Mucosa of descending colon (tissue), 3 donors: ENCODE measurements at regions not wholly inside any gene's neighbourhood (a gene's known extent, or its start where the extent isn't known, plus 50 kb on each side); places are given as distances from the start of the nearest gene placed in this dataset.
A peak's percentile ranks its signal among the peaks of the same experiment; 100 is the strongest.
"Not testable (repeated sequence)": the region's sequence is repeated elsewhere in the genome, so short reads cannot be mapped to it uniquely, and the experiment has no call there.

Experiments used
- ATAC-seq: fragments of 200-7000 bp; cut with Tn5 transposase; one replicate; pipeline ENCODE4 v1.9.1; 2020; ENCODE audit warnings: mild to moderate bottlenecking, moderate library complexity
- DNase-seq, 3 donors: peaks; one replicate each; pipeline ENCODE4 v3.0.0-alpha.2; 2020
- H3K36me3 ChIP-seq: fragments of 200-600 bp; one replicate; pipeline ENCODE4 v1.8.0; 2021; ENCODE audit warnings: low read depth, mild to moderate bottlenecking
- H3K4me1 ChIP-seq: fragments of 200-600 bp; one replicate; pipeline ENCODE4 v1.8.0; 2021; ENCODE audit warnings: low read depth, mild to moderate bottlenecking
- H3K4me3 ChIP-seq: fragments of 200-600 bp; one replicate; pipeline ENCODE4 v1.8.0; 2021; ENCODE audit warnings: mild to moderate bottlenecking
- H3K9me3 ChIP-seq: fragments of 200-600 bp; one replicate; pipeline ENCODE4 v1.8.0; 2021; ENCODE audit warnings: mild to moderate bottlenecking
- CTCF ChIP-seq: fragments of 200-600 bp; IDR thresholded peaks from one replicate; pipeline ENCODE4 v1.8.0; 2022; ENCODE audit warnings: antibody characterized with exemption, mild to moderate bottlenecking
- intact Hi-C, 2 donors: fragments of 100-400 bp; cut with DNase I in 1 of 2; cut with micrococcal nuclease in 1 of 2; formaldehyde crosslinking; loops; one replicate each; pipeline versions ENCODE4 v1.11.0 to v1.11.1; 2022; cut with DNase I, micrococcal nuclease
- donor health status: DM: no; HTN: no; CAD: no; lungs with moderate emphysema.
- donor health status: DM: no; HTN: no; CAD: no.
- donor health status: DM: no; HTN: yes; CAD: no.

DNA sequence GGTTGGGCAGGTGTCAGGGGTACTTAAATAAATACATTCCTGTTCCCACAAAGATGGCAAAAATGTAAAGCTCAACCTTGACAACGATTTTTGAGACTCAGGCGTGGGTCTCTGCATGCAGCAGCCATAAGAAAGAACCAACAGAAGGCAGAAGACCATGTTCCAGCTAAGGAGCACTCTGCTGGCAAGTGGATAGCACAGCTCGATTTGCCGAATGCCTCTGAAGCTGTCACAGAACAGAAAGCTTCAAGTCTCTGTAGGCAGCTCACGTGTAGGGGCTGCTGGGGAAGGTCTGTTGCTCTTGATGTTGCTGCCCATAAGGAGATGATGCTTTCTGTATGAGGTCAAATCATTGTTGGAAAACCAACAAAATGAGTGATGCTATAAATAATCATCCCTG is 119.6 kb upstream of the GRIN3A start:
- intact Hi-C loops: no loop called here
- H3K9me3 ChIP-seq: no peaks in the 10 kb centered on the region
- no peak for ATAC-seq

GRCh38 chr9:101849102-101849707 is 110.8 kb upstream of the GRIN3A start:
- Histone ChIP-seq H3K36me3 (no peaks in the 10 kb centered on the region), H3K4me1 (peaks cover 21% of the 10 kb centered on the region), H3K9me3 (no peaks in the 10 kb centered on the region), H3K4me3 (no peak overlapping the region)
- no peak for TF ChIP-seq CTCF
- ATAC-seq: peak; percentile 97
- intact Hi-C loops: no loop called here
- DNase-seq: peak in 1 of 3 donors; percentile 37

More for the DNA sequence above, 119.6 kb upstream of the GRIN3A start:
- no peaks in the 10 kb centered on the region for H3K4me1 ChIP-seq
- no peak overlapping the region for H3K4me3 ChIP-seq
- no peak for DNase-seq
- no peak for TF ChIP-seq CTCF
- no peaks in the 10 kb centered on the region for H3K36me3 ChIP-seq

- peak; percentile 70 for ATAC-seq
- no peaks in the 10 kb centered on the region for H3K36me3 ChIP-seq
- TF ChIP-seq CTCF: no peak
- no peak overlapping the region for H3K4me3 ChIP-seq
- intact Hi-C loops: no loop called here
- DNase-seq: peak in 1 of 3 donors; percentile 68
- peaks cover 21% of the 10 kb centered on the region for H3K4me1 ChIP-seq
- no peaks in the 10 kb centered on the region for H3K9me3 ChIP-seq
These were observed 110.1 kb upstream of the GRIN3A start for GRCh38 chr9:101848485-101848919.

DNA sequence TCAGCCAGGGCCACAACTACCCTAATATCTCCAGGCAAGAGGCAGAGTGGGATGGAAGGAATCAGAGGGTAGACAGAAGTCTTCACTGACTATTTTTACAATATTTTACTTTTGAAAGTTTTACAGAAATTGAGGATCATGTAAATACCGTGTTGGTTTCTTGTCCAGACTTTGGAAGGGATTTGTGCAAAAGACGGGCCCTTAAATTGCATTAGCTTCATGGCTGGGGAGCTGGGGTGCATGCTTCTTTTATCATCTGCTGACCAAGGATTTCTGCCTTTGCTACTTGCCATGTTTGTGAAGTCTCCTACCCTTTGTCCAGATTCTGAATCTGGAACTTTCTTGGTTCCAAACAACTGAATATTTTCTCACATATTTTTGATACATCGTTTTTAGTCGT is 107.7 kb upstream of the GRIN3A start:
- Histone ChIP-seq H3K4me1 (peaks cover 21% of the 10 kb centered on the region), H3K9me3 (no peaks in the 10 kb centered on the region), H3K4me3 (no peak overlapping the region), H3K36me3 (no peaks in the 10 kb centered on the region)
- intact Hi-C loops: no loop called here
- ATAC-seq (no peak), DNase-seq (no peak)
- TF ChIP-seq CTCF: no peak

GRCh38 chr9:101840694-101841188 is 102.3 kb upstream of the GRIN3A start:
- no peaks in the 10 kb centered on the region for H3K36me3 ChIP-seq
- no peak overlapping the region for H3K4me3 ChIP-seq
- ATAC-seq (no peak), DNase-seq (no peak)
- TF ChIP-seq CTCF: no peak
- H3K4me1 ChIP-seq: peaks cover 4% of the 10 kb centered on the region
- intact Hi-C loops: no loop called here
- H3K9me3 ChIP-seq: no peaks in the 10 kb centered on the region

- H3K4me1 ChIP-seq, H3K4me3 ChIP-seq, H3K36me3 ChIP-seq, H3K9me3 ChIP-seq, intact Hi-C loops, ATAC-seq, DNase-seq: not testable (repeated sequence)
These were observed 100.5 kb upstream of the GRIN3A start for GRCh38 chr9:101838988-101839387.
